ENCODE measurements at regions not wholly inside any gene's neighbourhood (a gene's known extent, or its start where the extent isn't known, plus 50 kb on each side); places are given as distances from the start of the nearest gene placed in this dataset.

DNA sequence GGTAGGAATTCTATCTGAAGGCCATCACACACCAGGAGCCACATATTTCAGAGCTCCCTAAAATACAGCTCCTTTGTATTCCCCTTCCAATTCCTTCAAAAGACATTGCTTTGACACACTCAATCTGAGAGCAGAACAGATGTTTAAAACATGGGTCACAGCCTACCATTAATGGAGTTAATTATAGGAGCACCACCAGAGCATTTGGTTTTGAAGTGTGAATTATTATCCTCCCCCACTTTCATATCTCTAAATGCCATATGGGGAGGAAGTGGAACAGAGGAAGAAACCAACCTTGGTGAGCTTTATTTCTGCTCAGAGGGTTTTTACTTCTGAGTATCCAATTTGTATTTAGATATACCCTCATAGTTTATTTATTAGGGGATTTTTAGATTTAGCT lies 50.7 kb upstream of the TNFRSF21 start:
- DNase-seq (ENCODE audit: extremely low read depth, low read depth), result no peak
- TF ChIP-seq CTCF (IDR thresholded peaks at IDR 0.05; ENCODE audit: low read depth, low read length), result no peak

DNA sequence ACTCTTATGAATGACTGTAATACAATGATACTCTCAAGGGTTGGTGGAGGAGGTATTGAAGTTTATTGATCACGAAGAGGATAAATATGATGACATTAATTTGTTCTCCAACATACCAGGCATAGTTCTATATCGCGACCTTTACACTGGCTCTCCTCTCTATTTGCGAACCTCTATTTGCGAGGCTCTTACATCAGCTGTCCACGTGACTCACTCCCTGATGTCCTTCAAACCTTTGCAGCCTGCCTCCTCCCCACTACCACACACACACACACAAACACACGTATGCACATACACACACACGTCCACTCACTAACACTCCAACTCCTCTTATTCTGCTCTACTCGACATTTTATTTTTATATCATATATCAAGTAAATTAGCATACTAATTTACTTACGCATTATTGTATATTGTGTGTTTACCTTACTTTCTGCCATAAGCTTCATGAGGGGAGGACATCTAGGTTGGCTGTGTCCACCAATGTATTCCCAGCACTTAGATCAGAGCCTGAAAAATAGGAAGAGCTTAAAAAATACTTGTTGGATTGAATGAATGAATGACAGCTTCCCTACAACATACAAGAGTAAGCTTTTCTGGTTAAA lies 53.3 kb upstream of the TNFRSF21 start:
- no peak for TF ChIP-seq CTCF (IDR thresholded peaks at IDR 0.05; ENCODE audit: low read depth, low read length)
- DNase-seq (ENCODE audit: extremely low read depth, low read depth), result no peak

- no peak for TF ChIP-seq CTCF (IDR thresholded peaks at IDR 0.05; ENCODE audit: low read depth, low read length)
- DNase-seq (ENCODE audit: extremely low read depth, low read depth), result no peak
Observed at GRCh38 chr6:47363736-47364135, 54.0 kb upstream of the TNFRSF21 start.

GRCh38 chr6:47366335-47366890 lies 56.7 kb upstream of the TNFRSF21 start:
- TF ChIP-seq CTCF (IDR thresholded peaks at IDR 0.05; ENCODE audit: low read depth, low read length), result no peak
- DNase-seq (ENCODE audit: extremely low read depth, low read depth), result no peak

DNA sequence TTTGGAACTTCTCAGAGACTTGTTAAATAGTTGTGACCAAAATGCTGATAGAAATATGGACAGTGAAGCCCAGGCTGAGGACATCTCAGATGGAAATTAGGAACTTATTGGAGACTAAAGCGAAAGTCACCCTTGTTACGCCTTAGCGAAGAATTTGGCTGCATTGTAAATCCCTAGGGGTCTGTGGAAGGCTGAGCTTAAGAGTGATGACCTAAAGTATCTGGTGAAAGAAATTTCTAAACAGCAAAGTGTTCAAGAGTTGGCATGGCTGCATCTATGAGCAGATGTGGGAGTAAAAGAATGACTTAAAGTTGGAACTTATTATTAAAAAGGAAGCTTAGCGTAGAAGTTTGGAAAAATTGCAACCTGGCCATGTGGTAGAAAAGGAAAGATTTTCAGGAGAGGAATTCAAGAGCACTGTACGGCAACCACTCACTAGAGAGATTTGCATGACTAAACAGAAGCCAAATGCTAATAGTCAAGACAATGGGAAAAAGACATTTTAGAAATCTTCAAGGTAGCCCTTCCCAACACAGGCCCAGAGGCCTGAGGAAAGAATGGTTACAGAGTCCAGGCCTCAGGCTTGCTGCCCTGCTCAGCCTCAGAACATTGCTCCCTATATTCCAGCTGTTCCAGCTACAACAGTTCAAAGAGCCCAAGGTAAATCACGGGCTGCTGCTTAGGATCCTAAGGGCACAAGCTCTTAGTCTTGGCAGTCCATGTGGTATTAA lies 61.6 kb upstream of the TNFRSF21 start:
- DNase-seq (ENCODE audit: extremely low read depth, low read depth), result no peak

DNA sequence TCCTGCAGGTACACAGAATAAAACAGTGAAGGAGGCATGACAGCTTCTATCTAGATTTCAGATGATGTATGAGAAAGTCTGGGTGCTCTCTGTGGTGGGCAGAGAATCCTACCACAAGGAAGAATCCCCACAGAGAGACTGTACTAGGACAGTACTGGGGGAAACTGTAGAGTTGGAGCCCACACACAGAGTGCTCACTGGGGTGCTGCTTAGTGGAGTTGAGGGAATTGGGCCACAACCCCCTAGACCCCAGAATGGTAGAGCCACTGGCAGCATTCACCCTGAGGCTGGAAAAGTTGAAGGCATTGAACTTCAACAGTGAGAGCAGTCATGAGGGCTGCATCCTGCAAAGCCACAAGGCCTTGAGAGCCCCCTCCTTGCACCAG lies 62.2 kb upstream of the TNFRSF21 start:
- DNase-seq (ENCODE audit: extremely low read depth, low read depth), result no peak
- no peak for TF ChIP-seq CTCF (IDR thresholded peaks at IDR 0.05; ENCODE audit: low read depth, low read length)

More for the DNA sequence above, 61.6 kb upstream of the TNFRSF21 start:
- TF ChIP-seq CTCF (IDR thresholded peaks at IDR 0.05; ENCODE audit: low read depth, low read length), result no peak

DNA sequence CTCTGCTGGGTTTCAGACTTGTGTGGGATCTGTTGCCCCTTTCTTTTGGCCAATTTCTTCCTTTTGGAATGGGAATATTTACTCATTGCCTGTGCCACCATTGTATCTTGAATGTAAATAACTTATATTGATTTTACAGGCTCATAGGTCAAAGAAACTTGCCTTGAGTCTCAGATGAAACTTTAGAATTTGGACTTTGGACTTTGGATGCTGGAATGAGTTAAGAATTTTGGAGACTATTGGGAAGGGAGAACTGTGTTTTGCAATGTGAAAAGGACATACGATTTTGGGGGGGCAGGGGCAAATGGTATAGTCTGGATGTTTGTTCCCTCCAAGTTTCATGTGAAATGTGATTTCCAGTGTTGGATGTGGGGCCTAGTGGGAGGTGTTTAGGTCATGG lies 62.6 kb upstream of the TNFRSF21 start:
- no peak for DNase-seq (ENCODE audit: extremely low read depth, low read depth)
- TF ChIP-seq CTCF (IDR thresholded peaks at IDR 0.05; ENCODE audit: low read depth, low read length), result no peak

Data from AG09319 (cell line).